ENCODE measurements at regions not wholly inside any gene's neighbourhood (a gene's known extent, or its start where the extent isn't known, plus 50 kb on each side); places are given as distances from the start of the nearest gene placed in this dataset.

DNA sequence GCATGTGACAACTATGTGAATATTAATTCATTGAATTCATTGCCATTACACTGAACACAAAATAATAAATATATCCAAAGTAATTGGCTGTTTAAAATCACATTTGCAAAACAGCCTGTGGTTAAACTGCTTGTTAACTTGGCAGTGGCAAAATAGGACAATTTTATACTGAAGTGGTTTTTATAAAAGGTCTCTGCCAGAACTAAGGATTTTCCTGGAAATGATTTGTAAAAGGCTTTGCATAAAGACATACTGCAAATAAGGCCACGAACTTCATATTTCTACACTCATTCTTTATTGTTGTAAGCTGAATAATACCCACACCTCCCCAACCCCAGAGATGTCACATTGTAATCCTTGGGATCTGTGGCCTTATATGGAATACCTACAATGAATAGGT, 370.3 kb upstream of the RGMB start:
- DNase-seq, result no peak

DNA sequence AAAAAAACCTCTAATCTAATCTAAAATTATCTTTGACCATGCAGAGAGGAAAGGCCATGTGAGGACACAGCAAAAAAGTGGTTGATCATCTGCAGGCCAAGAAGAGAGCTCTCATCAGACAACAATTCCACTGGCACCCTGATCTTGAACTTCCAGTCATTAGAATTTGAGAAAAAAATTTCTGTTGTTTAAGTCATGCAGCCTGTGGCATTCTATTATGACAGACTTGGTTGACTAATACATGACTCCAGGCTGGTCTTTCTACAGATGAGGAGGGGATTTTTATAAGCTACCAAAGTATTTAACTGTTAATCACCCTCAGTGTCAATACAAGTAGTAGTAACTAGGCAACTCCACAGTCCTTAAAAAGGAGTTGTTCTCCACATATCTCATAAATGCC, 358.5 kb upstream of the RGMB start:
- DNase-seq, result no peak

DNA sequence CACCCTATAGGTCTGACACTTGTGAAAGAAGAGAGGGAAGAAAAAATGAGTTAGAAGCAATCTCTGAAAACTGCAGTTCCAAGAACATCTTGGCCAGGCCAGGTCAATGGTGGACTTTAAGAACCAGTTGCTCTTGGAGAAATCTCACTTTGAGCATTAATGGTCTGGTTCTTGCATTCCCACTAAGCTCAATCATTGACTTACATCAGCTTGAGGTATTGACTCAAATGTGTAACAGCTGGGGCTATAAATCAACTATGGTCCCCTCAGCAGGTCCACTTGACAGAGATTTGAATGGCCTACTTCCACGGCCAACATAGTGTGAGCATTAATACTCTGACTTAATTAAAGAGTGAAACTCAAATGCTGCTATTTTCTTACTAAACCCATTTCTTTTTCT, 357.8 kb upstream of the RGMB start:
- no peak for DNase-seq

DNA sequence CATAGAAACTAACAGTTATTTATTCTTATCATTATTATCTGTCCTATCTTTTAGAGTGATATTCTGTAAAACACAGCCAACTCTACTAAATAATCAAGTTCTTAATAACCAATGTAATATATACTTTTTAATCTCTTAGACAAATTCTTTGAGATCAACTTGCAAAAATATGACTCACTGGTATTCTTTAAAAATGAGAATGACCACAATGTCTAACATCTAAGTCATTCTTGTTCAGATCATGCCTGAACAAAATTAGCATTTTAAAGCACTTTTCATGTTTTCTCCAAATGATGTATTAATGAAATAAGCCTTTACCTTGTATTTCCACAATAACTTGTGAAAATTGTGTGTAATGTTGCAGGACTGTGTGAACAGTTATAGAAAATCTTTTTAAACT, 356.9 kb upstream of the RGMB start:
- no peak for DNase-seq

DNA sequence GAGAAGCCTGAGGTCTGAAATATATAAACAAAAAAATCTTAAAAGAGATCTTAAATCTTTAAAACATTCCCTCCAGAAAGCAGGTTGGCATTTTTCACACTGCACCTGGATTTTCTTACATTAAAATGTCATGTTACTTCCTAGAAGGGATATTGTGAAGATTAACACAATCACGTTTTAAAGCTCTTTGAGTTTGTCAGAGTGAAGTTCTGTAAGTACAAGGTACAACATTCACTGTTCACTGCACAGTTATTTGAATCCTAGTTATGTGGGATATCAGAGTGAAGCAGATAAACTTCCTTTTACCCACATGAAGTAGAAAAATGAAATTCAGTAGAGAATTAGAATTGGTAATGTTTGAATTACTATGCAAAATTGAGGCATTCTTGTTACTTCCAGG, 353.6 kb upstream of the RGMB start:
- DNase-seq, result no peak

DNA sequence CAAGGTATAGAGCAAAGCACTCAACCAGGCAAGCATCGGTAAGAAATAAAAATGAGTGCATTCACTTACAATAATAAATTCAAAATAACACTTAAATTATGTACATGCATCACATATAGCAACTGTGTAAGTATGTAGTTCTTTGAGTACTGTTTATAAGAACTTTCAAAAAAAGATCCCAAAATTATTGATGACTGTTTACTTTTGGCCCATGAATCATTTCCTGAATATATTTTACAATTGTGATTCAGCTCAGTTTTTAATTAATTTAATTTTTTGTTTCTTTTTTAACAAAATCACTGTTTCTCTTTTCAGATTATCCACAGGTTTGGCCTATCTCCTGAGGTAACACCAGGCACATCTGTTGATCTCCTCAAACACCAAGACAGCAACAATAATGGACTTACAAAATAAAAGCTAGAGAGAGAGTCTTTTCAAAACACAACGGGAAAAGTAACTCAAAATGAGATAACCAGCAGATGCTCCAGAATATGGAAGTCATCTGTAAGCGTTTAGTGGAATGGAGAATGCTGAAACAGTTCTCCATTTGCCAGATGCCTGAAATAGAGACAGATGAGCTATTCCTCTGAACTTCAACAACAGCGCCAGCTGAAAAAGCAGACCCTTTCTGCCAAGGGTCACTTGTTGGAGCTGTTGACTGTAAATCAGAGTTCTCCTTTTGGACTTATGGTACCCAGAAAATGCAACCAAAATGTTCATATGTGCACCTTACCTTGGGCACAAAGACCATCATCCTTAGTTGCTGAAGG, 348.6 kb upstream of the RGMB start:
- DNase-seq, result no peak

DNA sequence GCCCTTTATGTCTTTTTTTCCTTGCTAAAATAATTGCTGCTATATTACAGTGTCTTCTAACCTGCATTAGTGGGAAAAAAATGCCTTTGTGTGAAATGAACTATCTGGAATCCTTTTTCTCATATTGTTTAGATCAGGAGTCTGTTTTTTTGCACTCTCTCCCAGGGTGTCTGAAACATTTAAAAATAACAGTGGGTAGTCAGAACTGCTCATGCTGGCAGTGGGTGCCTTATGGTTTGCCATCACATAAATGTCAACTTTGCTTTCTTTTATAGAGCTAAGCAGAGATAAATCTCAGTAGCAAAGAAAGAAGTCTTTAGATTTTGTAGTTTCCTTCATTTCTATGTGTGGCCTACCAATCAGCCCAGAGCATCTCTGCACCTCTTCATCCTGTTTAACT, 347.8 kb upstream of the RGMB start:
- no peak for DNase-seq

DNA sequence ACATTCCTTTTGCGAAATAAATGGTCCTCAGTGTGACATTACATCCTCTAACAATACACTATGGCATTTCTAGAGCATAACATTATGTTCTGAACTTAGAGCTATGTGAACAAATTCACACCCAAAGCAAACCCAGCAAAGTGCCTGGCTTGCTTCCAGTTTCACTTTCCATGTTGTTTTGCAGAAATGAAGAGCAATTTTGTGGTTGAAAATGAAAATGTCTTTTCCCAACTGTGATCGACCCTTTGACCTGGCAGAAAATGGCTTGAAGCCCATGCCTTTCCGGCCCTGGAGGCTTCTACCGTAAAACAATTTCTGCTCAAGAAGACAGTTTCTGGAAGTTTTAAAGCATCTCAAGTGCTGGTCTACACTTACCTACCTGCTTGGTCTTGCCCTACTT, 344.7 kb upstream of the RGMB start:
- DNase-seq, result no peak

DNA sequence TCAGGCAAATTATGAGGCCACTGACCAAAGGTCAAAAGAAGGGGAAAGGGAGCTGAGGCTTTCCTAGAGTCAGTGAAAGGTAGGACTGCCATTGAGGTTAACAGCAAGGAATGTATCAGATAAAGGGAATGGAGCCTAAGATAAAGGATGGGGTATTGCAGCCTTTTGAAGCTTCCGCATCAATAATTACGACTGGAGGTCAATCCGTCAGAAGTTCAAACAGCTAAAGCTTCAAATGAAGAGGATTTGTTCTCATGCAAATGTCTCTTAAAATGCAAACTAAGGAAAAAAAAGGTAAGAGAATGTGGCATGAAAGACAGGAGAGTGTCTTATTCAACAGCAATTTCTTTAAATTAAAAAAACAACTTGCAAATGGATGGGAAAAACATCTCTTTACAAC, 341.1 kb upstream of the RGMB start:
- DNase-seq, result no peak

DNA sequence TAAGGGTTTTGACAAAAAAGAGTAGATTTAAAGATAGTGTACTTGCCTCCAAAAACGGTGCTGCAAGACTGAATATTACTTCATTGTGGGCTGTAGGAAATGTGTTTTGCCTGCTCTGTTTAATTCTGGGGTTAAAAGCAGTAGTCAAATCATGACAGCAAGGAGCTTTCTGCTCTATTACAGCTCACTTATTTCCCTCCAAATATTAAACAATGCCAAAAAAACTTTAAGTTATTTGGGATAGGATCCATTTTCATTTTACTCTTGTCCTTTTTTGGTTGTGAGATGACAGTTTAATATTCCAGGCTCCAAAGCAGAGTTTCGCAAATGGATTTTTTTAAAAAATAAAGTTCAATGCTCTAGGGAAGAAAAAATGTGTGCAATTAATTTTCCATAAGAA, 340.4 kb upstream of the RGMB start:
- no peak for DNase-seq

DNA sequence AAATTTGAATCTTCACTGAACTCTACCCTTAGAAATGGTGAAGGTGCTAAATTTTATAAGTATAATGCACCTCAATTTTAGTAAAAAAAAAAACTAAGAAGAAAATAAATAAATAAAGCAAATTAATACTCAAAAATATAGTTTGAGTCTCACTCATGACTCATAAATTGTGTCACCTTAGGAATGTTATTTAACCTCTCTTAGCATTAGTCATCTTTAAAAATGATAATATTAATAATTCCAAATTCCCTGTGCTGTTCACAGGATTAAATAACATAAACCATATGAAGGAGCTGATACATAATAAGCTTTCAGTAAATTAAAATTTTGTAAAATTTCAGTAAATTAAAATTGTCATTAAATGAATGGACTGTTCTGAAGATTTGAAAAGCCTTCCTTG, 339.8 kb upstream of the RGMB start:
- no peak for DNase-seq

DNA sequence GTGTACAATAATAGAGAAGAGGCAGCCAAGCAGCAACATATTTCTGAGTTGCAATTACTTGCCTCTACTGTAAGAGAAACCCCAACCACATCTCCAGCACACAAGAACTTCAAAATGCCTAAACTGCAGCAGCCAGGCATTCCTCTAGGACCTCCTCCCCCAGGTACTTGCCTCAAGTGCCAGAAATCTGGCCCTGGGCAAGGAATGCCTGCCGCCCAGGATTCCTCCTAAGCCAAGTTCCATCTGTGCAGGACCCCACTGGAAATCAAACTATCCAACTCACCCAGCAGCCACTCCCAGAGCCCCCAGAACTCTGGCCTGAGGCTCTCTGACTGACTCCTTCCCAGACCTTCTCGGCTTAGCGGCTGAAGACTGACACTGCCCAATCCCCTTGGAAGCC, 336.8 kb upstream of the RGMB start:
- DNase-seq, result no peak

DNA sequence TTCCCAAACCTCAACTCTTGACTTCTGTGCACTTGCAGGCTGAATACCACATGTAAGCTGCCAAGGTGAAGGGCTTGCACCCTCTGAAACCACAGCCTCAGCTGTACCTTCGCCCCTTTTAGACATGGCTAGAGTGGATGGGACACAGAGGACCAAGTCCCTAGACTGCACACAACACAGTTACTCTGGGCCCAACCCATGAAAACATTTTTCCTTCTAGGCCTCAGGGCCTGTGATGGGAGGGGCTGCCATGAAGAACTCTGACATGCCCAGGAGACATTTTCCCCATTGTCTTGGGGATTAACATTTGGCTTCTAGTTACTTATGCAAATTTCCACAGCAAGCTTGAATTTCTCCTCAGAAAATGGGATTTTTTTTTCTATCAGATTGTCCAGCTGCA, 331.0 kb upstream of the RGMB start:
- no peak for DNase-seq

DNA sequence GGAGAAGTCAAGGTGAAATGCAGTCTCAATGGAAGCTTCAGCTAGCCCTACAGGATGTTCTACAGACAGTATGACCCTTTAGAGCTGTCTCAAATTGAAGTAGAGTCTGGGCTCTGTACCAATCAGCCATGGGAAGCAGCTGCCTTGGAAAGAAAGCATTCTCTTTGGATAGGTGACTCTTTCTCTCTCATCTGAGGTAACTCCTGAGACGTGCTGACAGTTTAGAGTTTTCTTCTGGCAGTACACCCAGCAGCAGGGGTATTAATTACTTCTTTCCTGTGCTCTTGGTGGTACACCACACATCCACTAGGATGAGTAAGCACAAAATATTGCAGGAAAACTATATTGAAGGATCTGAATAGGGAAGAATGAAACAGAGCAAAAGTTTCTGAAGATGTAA, 329.6 kb upstream of the RGMB start:
- DNase-seq, result no peak

DNA sequence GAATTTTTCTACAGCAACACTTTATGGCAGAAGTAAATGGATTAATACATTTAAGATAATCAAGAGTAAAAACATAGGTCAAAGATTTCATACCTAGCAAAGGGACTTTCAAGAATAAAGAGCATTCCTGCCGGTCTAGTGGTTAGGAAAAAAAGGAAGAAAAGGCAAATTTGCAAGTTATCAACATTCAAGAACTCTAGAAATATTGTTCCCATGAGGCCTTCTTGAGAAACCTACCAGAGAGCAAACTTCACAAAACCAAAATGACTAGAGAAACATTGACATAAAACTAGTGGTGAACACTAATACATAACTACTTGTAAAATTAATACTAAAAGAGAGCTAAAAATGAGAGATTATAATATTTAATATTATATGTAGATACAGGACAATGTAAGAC, 320.2 kb upstream of the RGMB start:
- DNase-seq, result no peak

DNA sequence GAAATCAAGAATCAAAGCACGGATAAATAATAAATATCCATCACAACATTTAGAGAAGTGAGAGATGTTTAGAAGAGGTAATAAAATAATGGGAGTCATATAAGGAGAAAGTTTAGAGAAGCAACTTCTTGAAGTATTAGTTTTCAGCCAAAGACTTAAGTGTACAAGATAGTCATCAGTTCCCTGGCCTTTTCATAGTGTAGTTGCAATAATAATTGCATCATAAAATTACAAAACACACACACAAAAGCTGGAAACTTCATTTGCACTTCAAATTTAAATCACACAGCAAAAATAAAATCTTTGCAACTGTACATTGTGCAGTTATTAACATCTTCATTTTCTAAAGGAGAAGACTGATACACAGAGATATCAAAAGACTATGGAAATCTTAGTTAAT, 319.1 kb upstream of the RGMB start:
- DNase-seq, result no peak

DNA sequence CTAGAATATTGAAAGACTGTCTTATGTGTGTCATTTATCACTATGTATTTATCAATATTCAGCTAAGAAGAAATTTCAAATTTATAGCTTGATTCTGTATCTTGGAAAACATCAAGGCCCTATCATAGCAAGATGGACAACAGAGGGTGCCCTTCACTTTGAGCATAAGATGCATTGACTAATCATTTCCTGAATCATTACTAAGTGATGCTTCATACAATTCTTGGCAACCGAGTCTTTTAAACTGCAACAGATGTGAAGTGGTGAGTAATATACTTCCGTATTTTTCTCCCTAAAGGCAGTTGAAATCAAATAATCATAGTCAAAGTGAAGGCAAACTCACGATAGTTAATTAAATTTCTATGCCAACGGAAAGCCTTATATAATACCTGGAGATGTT, 318.6 kb upstream of the RGMB start:
- no peak for DNase-seq

DNA sequence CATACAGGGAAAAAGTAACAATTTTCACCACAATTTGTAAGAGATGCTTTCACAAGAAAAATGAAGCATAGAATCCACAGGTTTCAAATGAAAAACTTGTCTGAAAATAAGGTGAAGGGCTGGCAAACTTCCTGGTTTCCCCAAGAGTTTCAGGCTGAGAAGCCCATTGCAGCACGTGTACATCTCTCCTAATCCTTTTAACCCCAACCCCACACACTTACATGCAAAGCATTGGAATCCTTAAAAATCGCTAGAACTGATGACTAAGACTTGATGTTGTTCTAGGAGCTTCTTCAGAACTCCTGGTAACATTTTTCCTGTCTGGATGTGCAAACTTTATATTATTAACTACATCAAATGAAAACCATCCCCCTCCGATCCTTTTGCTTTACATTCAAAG, 317.8 kb upstream of the RGMB start:
- no peak for DNase-seq

DNA sequence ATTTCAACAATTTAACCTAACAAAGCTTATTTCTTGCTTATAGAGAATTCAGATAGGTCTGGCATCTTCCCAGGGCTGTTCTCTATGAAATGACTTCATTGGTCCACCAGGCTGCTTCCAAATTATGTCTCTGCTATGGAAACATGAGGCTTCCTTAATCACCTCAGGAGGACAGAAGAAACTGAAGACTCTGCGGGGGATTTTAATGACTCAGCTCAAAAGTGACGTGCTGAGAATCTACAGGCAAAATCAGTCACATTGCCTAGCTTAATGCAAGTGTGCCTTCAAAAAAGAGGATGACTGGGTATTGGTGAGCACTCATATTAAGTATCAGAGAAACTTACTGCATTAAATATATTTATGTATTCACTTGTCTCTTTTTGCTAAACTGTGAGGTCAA, 315.5 kb upstream of the RGMB start:
- DNase-seq, result no peak

DNA sequence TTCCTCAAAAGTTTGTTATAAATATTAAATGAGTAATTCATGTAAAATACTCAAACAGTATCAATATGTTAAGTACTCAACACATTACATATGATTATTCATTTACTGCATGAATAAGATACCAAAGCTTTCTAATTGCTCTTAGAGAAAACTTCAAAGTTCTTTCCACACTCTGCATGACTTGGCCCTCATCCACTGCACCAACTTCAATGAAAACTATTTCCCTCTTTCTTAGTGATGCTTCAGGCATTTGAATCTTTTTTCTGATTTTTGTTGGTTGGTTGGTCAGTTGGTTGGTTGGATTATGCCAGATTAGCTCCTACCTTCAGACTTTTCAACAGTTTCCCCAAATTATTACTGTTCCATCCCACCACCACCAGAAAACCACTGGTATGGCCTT, 314.7 kb upstream of the RGMB start:
- DNase-seq, result no peak

DNA sequence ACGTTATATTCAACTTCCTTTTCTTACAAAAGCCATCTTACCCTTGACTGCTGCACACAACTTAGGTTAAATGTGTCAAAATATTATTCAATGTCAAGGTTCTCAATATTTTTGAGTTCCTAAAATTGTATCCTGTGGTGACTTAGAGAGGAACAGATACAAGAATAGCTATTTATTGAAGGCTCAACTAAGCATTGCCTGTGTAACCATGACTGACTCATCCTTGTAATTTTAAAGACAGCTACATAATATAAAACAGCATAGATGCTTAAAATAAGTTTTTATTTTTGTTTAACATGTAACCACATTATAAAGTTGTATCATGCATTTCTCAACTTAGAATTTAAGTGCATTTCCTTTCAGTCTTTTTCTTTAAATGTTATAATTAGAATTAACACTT, 312.9 kb upstream of the RGMB start:
- no peak for DNase-seq

DNA sequence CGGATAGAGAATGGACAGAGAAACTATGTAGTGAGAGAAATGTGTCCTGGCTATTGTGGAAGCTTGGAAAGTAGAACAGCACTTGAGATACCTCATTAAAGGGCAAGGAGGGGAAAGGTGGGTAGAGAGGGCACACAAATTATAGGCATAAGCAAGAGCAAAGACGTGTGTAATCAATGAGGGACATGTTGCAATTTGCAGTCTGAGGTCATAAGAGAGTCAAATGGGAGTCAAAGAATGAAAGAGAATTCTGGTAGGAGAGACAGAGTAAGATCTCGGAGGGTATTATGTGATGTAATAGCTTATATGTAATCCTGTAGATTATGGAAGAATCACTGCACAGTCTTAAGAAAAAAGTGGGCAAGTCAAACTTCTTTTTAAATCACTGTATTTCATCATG, 312.0 kb upstream of the RGMB start:
- DNase-seq, result no peak

DNA sequence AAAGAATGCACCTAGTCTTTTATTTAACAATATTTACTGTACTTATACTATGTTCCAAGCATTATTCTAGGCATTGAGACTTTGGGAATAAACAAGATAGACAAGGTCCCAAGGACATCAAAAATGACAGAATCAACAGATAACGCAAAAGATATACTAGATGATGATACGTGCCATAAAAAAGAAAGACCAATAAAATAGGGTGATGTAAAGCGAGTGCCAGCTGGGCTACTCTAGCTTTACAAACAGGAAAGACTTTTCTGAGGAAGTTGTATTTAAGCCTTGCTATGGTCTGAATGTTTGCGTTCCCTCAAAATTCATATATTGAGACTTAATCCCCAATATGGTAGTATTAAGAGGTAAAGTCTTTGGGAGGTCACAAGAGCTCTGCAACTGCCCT, 310.2 kb upstream of the RGMB start:
- no peak for DNase-seq

DNA sequence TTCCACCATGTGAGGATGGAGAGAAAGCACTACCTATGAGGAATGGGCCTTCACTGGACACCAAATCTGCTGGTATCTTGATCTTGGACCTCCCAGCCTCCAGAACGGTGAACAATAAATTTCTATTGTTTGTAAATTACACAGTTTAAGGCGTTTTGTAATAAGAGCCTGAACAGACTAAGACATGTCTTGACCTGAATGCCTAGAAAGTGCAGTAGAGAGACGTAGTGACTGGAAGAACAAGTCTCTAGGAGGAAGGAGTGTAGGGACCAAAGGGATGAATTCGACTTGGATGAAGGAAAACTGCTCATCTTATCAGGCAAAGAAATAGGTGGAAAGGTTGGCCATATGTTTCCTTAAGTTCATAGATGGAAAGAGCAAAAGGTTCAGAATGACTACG, 309.8 kb upstream of the RGMB start:
- DNase-seq, result no peak

DNA sequence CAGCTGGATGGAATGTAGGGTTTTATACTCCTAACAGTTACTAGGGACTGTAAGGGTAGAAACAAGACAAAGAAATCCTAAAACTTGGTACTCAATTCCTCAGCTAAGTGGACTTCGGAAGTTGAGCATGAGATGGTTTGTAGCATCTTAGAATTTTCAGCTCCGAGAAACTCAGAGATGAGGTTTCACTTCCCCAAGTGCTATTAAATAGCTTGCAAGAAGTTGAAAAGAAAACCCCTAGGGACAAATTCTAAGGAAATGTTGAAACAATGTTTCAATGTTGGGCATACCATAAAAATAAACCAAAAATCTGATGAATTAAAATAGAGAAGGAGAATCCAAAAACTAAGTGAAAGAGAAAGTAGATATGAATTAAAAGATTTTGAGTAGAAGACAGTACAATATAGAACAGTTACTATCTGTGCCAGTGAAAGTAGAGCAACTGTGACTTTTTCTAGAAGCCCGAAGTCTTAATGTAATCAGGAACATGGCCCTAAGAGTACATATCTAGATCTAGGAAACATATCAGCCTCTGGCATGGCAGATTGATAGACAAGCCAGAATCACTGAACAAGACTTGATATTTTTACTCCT, 308.6 kb upstream of the RGMB start:
- no peak for DNase-seq

All from SIG-M5 (cell line).